CD4-positive, CD25-positive, alpha-beta regulatory T cell (primary cell): ENCODE measurements at regions not wholly inside any gene's neighbourhood (a gene's known extent, or its start where the extent isn't known, plus 50 kb on each side); places are given as distances from the start of the nearest gene placed in this dataset.

Source experiments
- ATAC-seq, 2 donors: fragments of 150-1000 bp; cut with Tn5 transposase; one replicate each; pipeline ENCODE4 v1.10.0; 2021; ENCODE audit warnings: low read depth in 2 of 2, moderate number of reproducible peaks in 2 of 2, moderate library complexity in 1 of 2
- DNase-seq, 3 donors: peaks; one replicate each; pipeline versions ENCODE4 v3.0.0 to v3.0.0-alpha.2; 2012 to 2022; ENCODE audit warnings: mixed read lengths in 1 of 3
- H3K27ac ChIP-seq: one replicate; pipeline ENCODE4 v1.7.0; 2013; ENCODE audit warnings: mild to moderate bottlenecking, low read length; ENCODE audit not compliant: insufficient read depth, poor library complexity, severe bottlenecking
- H3K27me3 ChIP-seq: one replicate; pipeline ENCODE4 v1.7.0; 2013; ENCODE audit warnings: low read length; ENCODE audit not compliant: control insufficient read depth, insufficient read depth
- H3K36me3 ChIP-seq: one replicate; pipeline ENCODE4 v1.7.0; 2013; ENCODE audit warnings: mild to moderate bottlenecking, low read length, moderate library complexity; ENCODE audit not compliant: control insufficient read depth, insufficient read depth
- H3K4me1 ChIP-seq: 2 replicates; pipeline ENCODE4 v1.7.0; 2013; ENCODE audit warnings: mild to moderate bottlenecking, low read length; ENCODE audit not compliant: insufficient read depth, control insufficient read depth, poor library complexity, severe bottlenecking
- H3K4me3 ChIP-seq: one replicate; pipeline ENCODE4 v1.7.0; 2013; ENCODE audit warnings: low read depth, mild to moderate bottlenecking, low read length, moderate library complexity
- H3K9me3 ChIP-seq, 2 experiments: 1 replicate in 1 of 2; 2 replicates in 1 of 2; pipeline ENCODE4 v1.7.0; 2013; ENCODE audit warnings: low read length in 2 of 2, mild to moderate bottlenecking in 1 of 2, moderate library complexity in 1 of 2; ENCODE audit not compliant: control insufficient read depth in 2 of 2
- H3K27ac Mint-ChIP-seq, 3 donors: one replicate each; pipeline ENCODE4 v1.8.0; 2020 to 2022; ENCODE audit warnings: mild to moderate bottlenecking in 3 of 3, mixed read lengths in 3 of 3, moderate library complexity in 2 of 3
- H3K27me3 Mint-ChIP-seq: one replicate; pipeline ENCODE4 v1.8.0; 2022; ENCODE audit warnings: mild to moderate bottlenecking, mixed read lengths
- H3K36me3 Mint-ChIP-seq: one replicate; pipeline ENCODE4 v1.8.0; 2020; ENCODE audit warnings: mixed read lengths
- H3K4me1 Mint-ChIP-seq, 4 donors: one replicate each; pipeline ENCODE4 v1.8.0; 2020 to 2022; ENCODE audit warnings: mixed read lengths in 4 of 4, mild to moderate bottlenecking in 1 of 4
- H3K4me3 Mint-ChIP-seq, 4 donors: one replicate each; pipeline ENCODE4 v1.8.0; 2020 to 2022; ENCODE audit warnings: mild to moderate bottlenecking in 4 of 4, mixed read lengths in 4 of 4, moderate library complexity in 3 of 4
- H3K9me3 Mint-ChIP-seq, 7 donors: one replicate each; pipeline ENCODE4 v1.8.0; 2020 to 2022; ENCODE audit warnings: mixed read lengths in 7 of 7, mild to moderate bottlenecking in 3 of 7, moderate library complexity in 2 of 7

GRCh38 chr2:228239207-228239906 lies 57.9 kb upstream of the SPHKAP start:
- H3K9me3 Mint-ChIP-seq = peaks cover 0 to 3% (median 0%) of the 10 kb centered on the region in 7 donors
- Histone ChIP-seq H3K4me3 (no peak overlapping the region), H3K36me3 (no peaks in the 10 kb centered on the region), H3K9me3 (peaks cover 0 to 3% of the 10 kb centered on the region in 2 experiments), H3K27me3 (no peaks in the 10 kb centered on the region), H3K4me1 (no peaks in the 10 kb centered on the region), H3K27ac (no peak overlapping the region)
- H3K4me1 Mint-ChIP-seq = no peaks in the 10 kb centered on the region
- ATAC-seq (no peak), DNase-seq (no peak)
- H3K27me3 Mint-ChIP-seq = no peaks in the 10 kb centered on the region
- no peak overlapping the region for H3K4me3 Mint-ChIP-seq
- no peaks in the 10 kb centered on the region for H3K36me3 Mint-ChIP-seq
- no peak overlapping the region for H3K27ac Mint-ChIP-seq
